Fibroblast of pulmonary artery (primary cell): ENCODE measurements at regions not wholly inside any gene's neighbourhood (a gene's known extent, or its start where the extent isn't known, plus 50 kb on each side); places are given as distances from the start of the nearest gene placed in this dataset.

Experiments used
- DNase-seq: peaks from one replicate; pipeline ENCODE4 v3.0.0-alpha.2; 2010; ENCODE audit warnings: low read depth
- H3K4me3 ChIP-seq: replicated peaks from 2 replicates; pipeline ENCODE4 v1.5.1; 2011; ENCODE audit warnings: low read depth, mild to moderate bottlenecking, control low read depth, low read length, moderate library complexity
- TF ChIP-seq, protein P1 (sequence below): IDR thresholded peaks from 2 replicates; pipeline ENCODE4 v1.5.1; 2011; ENCODE audit warnings: mild to moderate bottlenecking, control low read depth, low read length, inconsistent platforms; ENCODE audit errors: missing control alignments

GRCh38 chr1:82875170-82875569, 1074.4 kb downstream of the ADGRL2 start:
- H3K4me3 ChIP-seq, result no peak overlapping the region
- TF ChIP-seq, protein P1, sequence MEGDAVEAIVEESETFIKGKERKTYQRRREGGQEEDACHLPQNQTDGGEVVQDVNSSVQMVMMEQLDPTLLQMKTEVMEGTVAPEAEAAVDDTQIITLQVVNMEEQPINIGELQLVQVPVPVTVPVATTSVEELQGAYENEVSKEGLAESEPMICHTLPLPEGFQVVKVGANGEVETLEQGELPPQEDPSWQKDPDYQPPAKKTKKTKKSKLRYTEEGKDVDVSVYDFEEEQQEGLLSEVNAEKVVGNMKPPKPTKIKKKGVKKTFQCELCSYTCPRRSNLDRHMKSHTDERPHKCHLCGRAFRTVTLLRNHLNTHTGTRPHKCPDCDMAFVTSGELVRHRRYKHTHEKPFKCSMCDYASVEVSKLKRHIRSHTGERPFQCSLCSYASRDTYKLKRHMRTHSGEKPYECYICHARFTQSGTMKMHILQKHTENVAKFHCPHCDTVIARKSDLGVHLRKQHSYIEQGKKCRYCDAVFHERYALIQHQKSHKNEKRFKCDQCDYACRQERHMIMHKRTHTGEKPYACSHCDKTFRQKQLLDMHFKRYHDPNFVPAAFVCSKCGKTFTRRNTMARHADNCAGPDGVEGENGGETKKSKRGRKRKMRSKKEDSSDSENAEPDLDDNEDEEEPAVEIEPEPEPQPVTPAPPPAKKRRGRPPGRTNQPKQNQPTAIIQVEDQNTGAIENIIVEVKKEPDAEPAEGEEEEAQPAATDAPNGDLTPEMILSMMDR, result no peak
- no peak for DNase-seq

DNA sequence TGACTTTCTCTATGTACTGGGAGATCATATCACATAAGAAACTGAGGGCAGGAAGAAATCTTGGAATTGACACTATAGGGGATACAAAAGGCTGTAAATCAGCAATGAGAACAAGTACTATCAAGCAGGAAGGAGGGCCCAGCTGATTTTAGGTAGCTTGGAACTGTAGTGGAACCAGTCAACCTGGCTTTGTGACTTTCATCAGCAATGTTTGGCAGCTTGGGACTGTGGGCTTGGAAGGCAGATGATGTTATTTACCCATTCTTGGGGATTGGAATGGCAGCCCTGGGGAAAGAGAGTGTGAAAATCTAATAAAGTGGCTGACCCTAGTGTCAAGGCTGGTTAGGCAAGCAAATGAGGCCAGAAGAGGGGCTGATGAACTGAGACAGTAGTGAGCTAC, 1073.3 kb downstream of the ADGRL2 start:
- TF ChIP-seq, protein P1, result no peak
- H3K4me3 ChIP-seq, result no peak overlapping the region
- DNase-seq, result no peak

DNA sequence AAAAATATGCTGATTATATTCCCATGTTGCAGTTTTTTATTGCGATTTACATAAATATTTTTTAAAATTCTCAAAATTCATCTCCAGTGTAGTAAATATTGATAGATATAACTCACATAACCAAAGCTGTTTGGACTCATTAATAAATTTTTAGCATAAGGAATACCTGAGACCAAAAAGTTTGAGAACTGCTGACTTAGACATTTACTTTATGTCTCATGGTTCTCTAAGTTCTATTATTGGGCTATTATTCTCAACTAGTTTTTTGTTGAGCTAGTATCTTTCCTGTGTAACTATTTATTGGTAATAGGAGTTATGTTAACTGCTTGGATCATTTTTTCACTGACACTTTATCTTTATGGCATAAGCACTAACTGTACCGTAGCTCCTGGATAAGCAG, 1069.6 kb downstream of the ADGRL2 start:
- no peak overlapping the region for H3K4me3 ChIP-seq
- no peak for DNase-seq
- TF ChIP-seq, protein P1, result no peak

DNA sequence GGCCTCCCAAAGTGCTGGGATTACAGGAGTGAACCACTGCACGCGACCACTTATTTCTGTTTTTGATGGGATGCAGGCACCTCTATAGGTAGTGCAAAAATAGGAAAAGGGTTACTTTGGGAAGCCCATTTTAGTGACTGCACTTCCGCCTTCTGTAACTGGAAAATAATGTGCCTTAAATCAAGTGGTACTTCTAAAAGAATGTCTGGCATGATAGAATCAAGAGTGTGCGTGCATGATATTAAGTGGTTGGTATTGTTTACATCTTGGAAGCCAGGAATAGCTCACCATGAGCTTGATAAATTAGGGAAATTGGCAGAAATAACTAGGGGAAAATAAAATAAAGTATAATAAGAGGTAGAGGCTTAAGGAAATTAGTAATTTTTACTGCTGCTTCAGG, 1067.0 kb downstream of the ADGRL2 start:
- no peak for DNase-seq
- TF ChIP-seq, protein P1, result no peak
- H3K4me3 ChIP-seq, result no peak overlapping the region

GRCh38 chr1:82861749-82862148, 1061.0 kb downstream of the ADGRL2 start:
- DNase-seq, result no peak
- H3K4me3 ChIP-seq, result no peak overlapping the region
- TF ChIP-seq, protein P1, result no peak

DNA sequence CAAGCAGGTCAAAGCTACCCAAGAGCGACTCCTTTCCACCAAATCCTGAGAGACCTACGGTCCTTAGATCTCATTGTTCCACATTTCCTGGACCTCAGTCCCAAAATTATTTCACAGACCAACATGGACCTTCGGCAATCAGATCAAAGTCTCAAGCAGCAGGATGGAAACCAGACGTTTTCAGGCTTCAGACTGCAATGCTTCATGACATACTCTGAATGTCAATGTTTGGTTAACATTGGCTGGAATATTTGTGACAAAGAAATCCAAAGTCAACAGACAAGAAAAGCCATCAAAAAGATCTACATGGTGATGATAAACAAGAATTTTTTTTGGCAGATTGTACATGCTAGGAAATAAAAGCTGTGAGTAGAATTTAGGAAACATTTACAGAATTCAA, 1057.3 kb downstream of the ADGRL2 start:
- H3K4me3 ChIP-seq, result no peak overlapping the region
- DNase-seq, result no peak
- TF ChIP-seq, protein P1, result no peak

DNA sequence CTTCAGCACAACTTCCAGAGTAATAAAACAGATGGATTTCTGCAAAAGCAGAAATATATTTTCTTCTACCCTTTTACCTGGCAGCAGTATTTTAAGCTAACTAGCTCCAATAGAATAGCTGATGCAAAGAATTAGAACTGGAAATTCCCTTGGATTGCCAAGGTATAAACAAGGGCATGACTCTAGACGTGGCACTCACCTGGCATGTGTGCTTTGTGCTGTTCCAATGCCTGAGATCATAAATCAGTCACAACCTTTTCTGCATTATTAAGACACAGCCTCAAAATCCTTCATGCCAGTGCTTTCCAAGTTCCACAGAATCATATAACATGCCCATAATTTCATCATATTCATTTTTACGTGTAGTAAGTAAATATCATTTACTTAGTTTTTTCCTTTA, 1048.7 kb downstream of the ADGRL2 start:
- TF ChIP-seq, protein P1, result no peak
- no peak for DNase-seq
- H3K4me3 ChIP-seq, result no peak overlapping the region
